NCI-H1105 treated with DMSO at 0.1 percent for 48 hours (cell line): ENCODE measurements at regions not wholly inside any gene's neighbourhood (a gene's known extent, or its start where the extent isn't known, plus 50 kb on each side); places are given as distances from the start of the nearest gene placed in this dataset.

Experiments
- DNase-seq: peaks from one replicate; lab custom pipeline; 2025; lab: John Stamatoyannopoulos, UW

GRCh38 chr3:105923140-105923539 is 54.3 kb upstream of the CBLB start:
- no peak for DNase-seq

GRCh38 chr3:105927741-105928140 is 58.9 kb upstream of the CBLB start:
- DNase-seq = no peak

- DNase-seq = no peak
Observed at GRCh38 chr3:105930733-105931132, 61.9 kb upstream of the CBLB start.

- DNase-seq = no peak
Observed at GRCh38 chr3:105931500-105931899, 62.7 kb upstream of the CBLB start.

- no peak for DNase-seq
Observed at GRCh38 chr3:105933871-105934270, 65.1 kb upstream of the CBLB start.

GRCh38 chr3:105938101-105938500 is 69.3 kb upstream of the CBLB start:
- no peak for DNase-seq

GRCh38 chr3:105938806-105939205 is 70.0 kb upstream of the CBLB start:
- DNase-seq = no peak

GRCh38 chr3:105944276-105944675 is 75.5 kb upstream of the CBLB start:
- DNase-seq = no peak

- DNase-seq = no peak
Observed at GRCh38 chr3:105944721-105945120, 75.9 kb upstream of the CBLB start.

GRCh38 chr3:105948101-105948500 is 79.3 kb upstream of the CBLB start:
- DNase-seq = no peak

GRCh38 chr3:105950881-105951600 is 82.2 kb upstream of the CBLB start:
- no peak for DNase-seq

- DNase-seq = no peak
Observed at GRCh38 chr3:105953831-105954230, 85.0 kb upstream of the CBLB start.

- no peak for DNase-seq
Observed at GRCh38 chr3:105956306-105956705, 87.5 kb upstream of the CBLB start.

GRCh38 chr3:105957722-105958121 is 88.9 kb upstream of the CBLB start:
- DNase-seq = no peak

GRCh38 chr3:105958237-105959000 is 89.6 kb upstream of the CBLB start:
- no peak for DNase-seq

GRCh38 chr3:105959851-105960250 is 91.0 kb upstream of the CBLB start:
- no peak for DNase-seq

- DNase-seq = no peak
Observed at GRCh38 chr3:105960381-105960780, 91.6 kb upstream of the CBLB start.

- DNase-seq = no peak
Observed at GRCh38 chr3:105963161-105963560, 94.3 kb upstream of the CBLB start.

- no peak for DNase-seq
Observed at GRCh38 chr3:105965384-105965783, 96.6 kb upstream of the CBLB start.

GRCh38 chr3:105967117-105967516 is 98.3 kb upstream of the CBLB start:
- DNase-seq = no peak

GRCh38 chr3:105970283-105970682 is 101.5 kb upstream of the CBLB start:
- peak; percentile 9 for DNase-seq

- DNase-seq = no peak
Observed at GRCh38 chr3:105972069-105972468, 103.3 kb upstream of the CBLB start.

- DNase-seq = no peak
Observed at GRCh38 chr3:105974381-105974780, 105.6 kb upstream of the CBLB start.

GRCh38 chr3:105976196-105976595 is 107.4 kb upstream of the CBLB start:
- DNase-seq = no peak
